NCI-H510A (cell line): ENCODE measurements at regions not wholly inside any gene's neighbourhood (a gene's known extent, or its start where the extent isn't known, plus 50 kb on each side); places are given as distances from the start of the nearest gene placed in this dataset.
A peak's percentile ranks its signal among the peaks of the same experiment; 100 is the strongest.
"Not testable (repeated sequence)": the region's sequence is repeated elsewhere in the genome, so short reads cannot be mapped to it uniquely, and the experiment has no call there.

Experiments
- DNase-seq: peaks from one replicate; lab custom pipeline; 2025; lab: John Stamatoyannopoulos, UW

DNA sequence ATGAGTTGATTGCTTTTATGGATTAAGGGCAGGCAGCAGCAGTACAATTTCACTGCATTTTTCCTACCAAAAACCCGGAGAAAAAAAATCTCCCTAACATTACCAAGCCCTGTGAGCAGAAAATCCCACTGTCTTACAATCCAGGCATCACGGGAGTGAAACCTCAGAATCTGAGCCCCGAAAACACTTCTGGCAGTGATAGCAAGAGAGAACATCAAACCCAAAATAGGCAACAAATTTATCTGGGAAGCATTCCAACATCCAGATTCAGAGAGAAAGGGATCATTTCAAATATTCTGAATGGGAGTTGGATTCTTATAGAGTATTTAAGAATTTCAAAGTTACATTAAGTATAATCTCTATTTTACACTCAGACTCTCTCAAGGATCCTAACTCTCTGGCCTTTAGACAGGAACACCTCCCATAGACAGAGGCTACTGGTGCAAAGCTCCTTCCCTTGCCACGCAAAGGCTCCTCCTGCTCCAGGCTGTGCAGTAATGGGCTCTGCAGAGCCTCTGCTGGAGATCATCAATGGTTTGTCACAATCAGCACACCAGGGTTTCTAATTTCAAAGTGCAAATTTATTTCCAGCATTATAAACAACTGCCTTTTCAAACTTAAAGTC lies 256.9 kb downstream of the PARM1 start:
- DNase-seq, result no peak

DNA sequence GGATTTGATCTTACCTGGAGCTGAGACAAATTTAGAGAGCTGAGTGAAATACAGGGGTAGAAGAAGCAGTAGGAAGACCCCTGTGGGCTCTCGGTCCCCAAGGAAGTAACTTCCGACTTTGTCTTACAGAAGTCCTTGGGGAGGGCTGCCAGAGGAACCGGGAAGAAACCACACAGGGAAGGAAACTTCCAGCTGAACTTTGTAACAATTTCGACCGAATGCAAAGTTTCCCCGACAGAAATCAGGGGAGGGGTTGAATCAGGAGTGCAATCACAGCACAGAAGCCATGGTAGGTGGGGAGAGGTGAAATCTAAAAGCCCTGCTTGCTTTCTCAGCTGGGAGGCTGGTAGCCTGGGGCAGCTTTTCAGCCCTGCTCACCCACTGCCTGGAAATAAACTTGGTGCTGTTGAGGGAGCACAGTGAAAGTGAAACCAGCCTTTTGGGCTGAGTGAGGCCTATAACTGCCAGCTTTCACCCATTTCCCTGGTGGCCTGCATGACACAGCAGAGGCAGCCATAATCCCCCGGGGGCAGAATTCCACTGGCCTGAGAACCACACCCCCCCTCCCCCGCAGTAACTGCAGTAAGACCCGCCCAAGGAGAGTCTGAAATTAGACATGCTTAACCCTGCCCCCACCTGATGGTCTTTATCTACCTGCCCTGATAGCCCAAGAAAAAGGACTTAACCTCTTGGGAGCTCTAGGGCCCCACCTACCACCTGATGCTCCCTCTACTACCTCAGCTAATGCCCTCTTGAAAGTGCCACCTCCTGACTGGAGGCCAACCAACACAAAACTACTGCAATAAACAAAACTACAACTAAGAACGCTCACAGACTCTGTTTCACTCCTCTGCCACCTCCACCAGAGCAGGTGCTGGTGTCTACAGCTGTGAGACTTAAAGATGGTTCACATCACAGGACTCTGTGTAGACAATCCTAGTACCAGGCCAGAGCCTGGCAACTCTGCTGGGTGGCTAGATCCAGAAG lies 248.2 kb downstream of the PARM1 start:
- DNase-seq, result no peak

DNA sequence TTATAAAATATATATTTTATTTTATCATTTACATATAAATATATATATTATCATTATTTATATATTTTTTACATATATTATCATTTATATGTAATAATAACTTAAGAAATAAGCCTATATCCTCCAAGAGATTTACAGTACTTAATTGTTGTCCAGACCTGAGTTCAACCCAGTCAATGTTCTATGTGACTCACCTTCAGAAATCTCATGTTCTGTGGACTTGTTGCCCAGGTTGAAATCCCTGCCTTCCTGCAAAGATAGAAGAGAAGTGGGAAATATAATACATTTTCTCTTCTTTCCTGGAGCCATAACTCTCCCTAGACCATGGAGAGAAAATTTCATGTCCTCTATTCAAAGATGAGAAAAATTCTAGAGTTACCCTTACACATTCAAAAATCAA lies 247.3 kb downstream of the PARM1 start:
- DNase-seq, result no peak

DNA sequence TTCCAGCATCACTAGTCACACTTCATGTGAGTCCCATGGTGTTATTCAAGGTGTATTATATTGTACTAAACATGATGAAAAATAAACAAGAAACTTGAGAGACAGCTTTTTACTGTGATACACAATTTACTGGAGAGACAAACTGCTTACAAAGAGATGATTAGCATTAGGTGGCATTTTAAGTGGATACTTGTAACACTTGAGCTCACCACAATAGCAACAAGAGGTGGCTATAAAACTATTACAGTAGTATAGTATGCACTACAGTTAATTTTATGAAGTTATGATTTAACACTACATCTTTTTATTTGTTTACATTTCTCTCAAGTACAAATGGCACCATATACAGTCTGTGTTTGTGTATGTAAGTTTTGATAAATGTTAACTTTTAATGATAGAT lies 246.6 kb downstream of the PARM1 start:
- DNase-seq, result peak; percentile 23

DNA sequence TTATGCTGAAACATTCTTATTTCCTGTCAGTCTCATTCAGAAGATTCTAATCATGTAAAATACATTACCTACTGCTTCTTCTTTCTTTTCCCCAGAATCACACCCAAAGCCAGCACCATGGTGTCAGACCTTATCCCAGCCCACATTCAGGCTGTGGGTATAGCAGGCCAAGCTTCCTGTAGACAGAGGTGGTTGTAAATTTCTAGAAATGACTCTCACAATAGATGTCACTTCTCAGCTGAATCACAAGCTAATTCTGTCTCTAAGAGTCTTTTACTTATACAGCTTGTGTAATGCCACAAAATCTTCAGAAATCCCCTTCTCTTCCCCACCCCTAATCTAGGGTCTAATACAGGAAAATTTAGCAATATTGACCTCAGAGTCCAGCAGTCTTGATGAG lies 239.6 kb downstream of the PARM1 start:
- DNase-seq, result no peak

DNA sequence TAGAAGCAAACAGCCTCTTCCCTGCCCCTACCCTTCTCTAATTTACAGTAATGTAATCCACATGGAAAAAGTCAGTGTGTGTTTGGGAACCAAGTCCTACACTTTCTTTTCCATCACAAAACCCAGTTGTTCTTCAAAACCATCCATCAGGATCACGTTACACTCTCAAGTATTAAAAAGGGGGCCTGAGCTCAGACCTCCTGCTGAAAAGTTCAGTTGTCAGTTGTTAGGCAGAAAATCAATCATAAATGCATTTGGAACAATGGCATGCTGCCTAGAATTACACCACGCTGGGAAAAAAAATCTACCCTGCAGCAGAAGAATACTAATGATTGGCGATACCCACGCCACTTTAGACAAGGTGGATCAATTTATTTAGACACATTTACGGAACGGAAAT lies 236.5 kb downstream of the PARM1 start:
- no peak for DNase-seq

DNA sequence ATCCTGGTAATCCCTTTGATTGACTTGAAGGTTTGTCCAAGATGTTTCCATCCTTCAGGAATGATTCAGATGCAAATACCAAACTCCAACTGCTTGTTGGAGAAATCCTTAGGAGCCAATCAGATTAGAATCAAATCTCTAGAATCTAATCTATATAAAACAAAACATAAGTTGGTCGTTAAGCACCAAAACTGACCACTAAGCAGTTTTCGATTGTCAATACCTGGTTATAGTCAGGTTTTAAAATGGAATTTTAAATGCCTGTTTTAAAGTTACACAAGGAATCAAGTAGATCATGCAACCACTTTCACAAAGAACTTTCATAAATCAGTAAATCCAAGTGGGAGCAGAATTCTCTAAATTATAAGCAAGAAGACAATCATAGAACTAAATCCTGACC lies 236.1 kb downstream of the PARM1 start:
- DNase-seq, result no peak

DNA sequence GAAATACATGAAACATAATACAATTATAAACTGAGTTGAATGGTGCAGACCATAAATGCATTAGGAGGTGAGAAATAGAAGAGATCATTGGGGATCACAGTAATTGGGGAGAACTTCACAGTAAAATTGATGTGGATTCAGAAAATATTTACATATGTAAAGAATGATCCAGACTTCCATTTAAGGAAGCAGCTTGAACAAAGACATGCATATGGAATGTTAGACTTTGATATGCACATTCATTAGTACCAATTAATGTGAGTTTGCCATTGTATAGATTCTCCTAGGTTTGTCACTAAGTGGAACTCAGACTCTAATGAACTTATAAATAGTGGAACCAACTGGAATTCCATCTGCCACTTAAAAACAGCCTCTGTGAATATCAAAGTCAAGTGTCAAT lies 235.6 kb downstream of the PARM1 start:
- no peak for DNase-seq

DNA sequence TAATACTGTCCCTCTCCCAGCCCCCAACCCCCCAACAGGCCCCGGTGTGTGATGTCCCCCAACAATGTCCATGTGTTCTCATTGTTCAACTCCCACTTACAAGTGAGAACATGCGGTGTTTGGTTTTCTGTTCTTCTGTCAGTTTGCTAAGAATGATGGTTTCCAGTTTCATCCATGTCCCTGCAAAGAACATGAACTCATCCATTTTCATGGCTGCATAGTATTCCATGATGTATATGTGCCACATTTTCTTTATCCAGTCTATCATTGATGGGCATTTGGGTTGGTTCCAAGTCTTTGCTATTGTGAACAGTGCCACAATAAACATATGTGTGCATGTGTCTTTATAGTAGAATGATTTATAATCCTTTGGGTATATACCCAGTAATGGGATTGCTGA lies 232.2 kb downstream of the PARM1 start:
- not testable (repeated sequence) for DNase-seq

DNA sequence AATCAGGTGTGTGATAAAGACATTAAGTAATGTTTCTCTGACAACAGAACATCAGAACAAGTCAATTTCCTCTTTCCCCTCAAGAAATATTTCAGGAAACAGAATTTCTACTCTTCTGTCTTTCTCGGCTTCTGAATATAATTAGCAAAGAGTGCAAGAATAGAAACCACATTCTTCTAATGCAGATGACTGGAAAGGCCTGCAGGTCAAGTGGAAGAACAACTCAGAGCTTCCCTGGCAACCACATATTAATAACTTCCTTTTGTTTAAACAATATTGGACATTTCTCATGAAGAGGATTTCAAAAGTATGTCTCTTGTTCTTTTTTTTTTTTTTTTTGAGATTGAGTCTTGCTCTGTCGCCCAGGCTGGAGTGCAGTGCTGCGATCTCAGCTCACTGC lies 225.5 kb downstream of the PARM1 start:
- no peak for DNase-seq

DNA sequence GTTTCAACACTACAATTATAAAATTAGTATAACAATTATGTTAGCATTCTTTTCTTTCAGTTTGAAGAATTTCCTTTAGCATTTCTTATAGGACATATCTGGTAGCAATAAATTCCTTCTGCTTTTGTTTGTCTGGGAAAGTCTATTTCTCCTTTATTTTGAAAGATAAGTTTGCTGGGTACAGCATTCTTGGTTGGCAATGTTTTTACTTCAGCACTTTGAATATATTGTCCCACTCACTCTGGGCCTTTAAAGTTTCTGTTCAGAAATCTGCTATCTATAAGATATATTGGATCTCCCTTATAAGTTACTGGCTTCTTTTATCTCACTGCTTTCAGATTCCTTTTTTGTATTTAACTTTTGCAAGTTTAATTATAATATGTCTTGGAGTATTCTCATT lies 222.1 kb downstream of the PARM1 start:
- DNase-seq, result no peak

DNA sequence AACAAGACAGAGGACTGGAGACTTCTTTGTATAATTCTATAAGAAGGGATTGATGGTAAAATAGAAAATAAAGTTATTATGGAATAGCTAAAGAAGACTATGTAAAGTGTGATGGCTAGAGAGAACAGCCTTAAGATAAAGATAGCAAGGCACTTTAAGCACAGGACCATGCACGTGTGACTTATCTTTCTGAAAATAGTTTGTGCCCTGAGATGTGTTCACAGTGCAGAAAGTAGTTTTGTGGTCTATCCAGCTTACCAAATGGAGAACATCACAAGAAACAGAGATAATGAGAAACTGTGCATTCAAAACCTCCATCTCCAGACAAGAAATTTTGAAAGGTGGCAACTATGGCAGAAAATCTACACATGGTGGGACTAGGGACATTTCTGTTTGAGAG lies 213.3 kb downstream of the PARM1 start:
- no peak for DNase-seq

DNA sequence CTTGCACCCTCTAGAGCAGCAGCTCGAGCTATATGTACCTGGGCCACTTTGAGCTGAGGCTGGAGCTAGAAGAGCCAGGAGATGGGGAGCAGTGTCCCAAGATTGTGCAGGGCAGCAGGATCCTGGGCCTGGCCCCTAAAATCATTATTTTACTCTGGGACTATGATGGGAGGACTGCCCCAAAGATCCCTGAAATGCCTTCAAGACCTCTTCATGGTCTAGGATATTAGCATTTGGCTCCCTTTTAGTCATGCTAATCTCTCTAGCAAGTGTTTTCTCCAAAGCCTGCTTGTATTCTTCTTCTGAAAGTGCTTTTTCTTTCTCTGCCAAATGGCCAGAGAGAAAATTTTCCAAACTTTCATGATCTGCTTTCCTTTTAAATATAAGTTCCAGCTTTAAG lies 211.6 kb downstream of the PARM1 start:
- DNase-seq, result no peak

DNA sequence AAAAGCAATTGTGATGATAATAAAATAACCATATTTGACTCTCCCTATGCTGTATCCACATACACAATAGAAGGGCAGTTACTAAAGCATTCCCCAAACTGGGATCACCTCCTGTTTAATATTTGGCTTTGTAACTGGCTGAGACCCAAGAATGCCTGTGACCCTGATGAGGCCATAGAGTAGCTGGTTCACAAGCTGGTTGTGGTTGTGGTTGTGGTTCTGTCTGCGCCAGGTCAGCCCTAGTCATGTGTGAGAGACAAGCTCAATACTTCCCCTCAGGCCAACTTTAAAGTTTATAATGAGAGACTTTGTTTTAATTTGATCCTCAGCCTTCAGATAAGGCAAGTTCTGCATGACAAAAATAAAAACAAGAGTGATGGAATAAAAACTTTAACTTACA lies 209.9 kb downstream of the PARM1 start:
- DNase-seq, result no peak

DNA sequence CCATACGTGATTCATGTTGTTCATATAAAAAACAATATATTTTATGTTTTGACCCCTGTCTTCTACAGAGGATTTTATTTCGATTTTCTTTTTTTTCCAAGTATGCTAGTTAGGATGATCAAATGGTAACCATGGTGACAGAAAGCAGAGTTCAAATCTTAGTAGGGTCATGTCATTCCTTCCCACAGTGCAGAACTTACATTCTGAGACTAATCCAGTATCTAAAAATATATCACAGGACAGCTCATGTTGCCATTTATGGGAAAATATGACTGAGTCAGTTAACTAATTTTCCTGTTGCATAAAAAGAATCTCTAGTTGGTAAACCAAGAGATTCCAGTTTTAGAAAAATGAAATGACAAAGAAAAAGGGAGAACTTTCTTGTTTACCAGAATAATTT lies 209.5 kb downstream of the PARM1 start:
- DNase-seq, result no peak

DNA sequence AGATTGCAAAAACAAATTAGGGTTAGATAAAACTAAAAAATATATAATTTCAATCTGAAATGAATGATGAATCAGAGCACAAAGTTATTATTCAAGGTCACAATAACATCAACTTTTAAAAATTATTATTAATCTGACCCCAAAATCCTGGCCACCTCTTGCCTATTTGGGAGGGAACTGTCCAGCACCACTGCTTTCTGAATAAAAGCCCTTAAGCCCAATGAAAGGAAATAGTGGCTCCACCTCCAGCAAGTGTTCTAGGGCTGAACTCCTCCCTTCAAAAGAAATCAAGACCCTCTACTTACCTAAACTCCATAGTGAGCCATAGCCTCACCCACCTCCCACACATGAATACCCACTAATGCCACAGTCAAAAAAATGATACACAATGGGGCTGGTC lies 208.2 kb downstream of the PARM1 start:
- DNase-seq, result no peak

DNA sequence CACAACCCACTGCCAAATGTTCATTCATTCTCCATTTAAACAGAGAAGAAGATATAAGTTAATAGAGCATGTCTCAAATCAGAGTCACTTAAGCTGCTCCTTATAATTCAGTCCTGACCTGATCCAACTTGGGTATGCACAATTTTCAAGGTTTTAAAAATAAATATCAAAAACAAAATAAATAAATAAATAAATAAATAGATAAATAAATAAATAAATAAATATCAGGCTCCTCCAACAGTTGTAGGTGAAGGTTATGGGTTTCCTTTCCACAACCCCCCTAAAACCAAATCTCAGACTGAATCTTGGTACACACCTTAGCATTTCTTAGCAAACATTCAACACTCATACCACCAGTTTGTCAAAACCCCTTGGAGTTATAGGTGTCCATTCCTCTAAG lies 204.4 kb downstream of the PARM1 start:
- DNase-seq, result no peak

DNA sequence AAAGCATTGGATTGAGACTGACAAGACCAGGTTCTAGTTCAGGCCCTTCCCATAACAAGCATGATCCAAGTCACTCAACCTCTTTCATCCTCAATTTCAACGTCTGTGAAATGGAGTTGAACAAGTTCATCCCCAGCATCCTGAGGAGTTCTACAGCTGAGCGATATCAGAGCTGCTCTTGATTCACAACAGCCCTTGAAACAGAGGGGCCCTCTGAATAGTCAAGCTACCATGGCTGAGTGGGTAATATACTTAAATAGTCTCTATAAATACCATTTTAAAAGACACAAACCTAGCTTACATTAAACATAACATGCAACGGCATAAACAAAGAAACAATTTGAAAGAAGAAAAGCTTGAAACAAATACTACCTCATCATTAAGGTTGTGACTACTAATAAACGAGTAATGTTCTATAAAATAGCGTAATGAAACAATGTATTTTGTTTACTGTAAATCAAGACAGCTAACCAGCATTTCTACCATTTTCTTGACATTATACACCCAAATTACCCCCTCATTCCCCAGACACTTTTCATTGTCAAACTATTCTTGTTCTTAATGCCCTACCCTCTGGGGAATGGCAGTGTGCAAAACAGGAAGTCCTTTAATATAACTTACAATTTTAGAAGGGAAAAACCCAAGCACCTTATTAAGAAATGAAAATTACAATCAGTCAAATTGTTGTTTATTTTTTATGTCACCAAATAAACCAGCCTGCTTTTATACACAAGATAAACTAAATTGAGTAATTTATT lies 202.3 kb downstream of the PARM1 start:
- DNase-seq, result no peak

DNA sequence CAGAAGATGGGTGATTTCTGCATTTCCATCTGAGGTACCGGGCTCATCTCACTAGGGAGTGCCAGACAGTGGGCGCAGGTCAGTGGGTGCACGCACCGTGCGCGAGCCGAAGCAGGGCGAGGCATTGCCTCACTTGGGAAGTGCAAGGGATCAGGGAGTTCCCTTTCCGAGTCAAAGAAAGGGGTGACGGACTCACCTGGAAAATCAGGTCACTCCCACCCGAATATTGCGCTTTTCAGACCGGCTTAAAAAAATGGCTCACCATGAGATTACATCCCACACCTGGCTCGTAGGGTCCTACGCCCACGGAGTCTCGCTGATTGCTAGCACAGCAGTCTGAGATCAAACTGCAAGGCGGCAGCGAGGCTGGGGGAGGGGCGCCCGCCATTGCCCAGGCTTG lies 194.0 kb downstream of the PARM1 start:
- not testable (repeated sequence) for DNase-seq

DNA sequence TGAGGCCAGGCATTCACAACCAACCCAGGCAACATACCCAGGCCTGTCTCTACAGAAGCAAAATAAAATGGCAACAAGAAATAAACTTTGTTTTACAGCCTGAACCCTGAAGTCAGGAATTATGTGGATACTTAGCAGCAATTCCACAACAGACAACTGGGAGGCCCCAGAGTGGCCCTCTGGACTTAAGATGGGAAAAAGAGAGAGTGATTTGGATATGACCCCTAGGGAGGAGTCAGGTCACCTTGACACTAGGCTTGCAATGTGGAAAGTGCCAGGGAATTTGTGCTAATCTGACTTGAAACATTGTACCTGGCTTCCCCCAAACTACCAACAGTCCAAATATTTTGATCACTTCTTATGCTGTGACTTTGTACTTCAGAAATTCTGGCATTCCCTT lies 193.1 kb downstream of the PARM1 start:
- no peak for DNase-seq

DNA sequence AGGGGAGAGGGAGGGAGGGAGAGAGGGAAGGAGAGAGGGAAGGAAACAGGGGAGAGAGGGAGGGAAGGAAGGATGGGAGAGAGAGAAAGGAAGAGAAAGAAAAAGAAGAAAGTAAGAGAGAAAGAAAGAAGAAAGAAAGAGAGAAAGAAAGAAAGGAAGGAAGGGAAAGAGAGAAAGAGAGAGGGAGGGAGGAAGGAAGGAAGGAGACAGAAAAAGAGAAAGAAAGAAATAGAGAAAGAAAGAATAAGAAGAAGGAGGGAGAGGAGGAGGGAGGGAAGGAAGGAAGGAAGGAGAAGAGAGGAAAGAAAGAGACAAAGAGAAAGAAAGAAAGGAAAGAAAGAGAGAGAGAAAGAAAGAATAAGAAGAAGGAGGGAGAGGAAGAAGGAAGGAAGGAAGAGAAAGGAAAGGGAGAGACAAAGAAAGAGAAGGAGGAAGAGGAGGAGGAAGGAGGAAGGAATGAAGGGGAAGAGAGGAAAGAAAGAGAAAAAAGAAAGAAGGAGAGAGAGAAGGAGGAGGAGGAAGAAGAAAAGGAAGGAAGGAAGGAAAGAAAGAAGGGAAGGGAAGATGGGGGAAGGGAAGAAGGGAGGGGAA lies 189.6 kb downstream of the PARM1 start:
- no peak for DNase-seq

DNA sequence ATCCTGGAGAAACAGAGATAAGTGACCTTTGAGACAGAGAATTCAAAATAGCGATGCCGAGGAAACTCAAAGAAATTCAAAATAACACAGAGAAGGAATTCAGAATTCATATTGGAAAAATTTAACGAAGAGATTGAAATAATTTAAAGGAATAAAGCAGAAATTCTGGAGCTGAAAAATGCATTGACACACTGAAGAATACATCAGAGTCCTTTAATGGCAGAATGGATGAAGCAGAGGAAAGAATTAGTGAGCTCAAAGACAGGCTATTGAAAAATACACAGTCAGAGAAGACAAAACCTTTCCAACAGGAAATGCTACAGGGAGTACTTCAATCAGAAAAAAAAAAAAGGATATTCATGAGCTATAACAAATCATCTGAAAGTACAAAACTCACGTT lies 185.8 kb downstream of the PARM1 start:
- DNase-seq, result no peak
